ENCODE measurements at regions not wholly inside any gene's neighbourhood (a gene's known extent, or its start where the extent isn't known, plus 50 kb on each side); places are given as distances from the start of the nearest gene placed in this dataset.

GRCh38 chr13:99436686-99437416 is 64.4 kb upstream of the TM9SF2 start:
- Histone ChIP-seq H3K4me3 (no peak overlapping the region), H3K36me3 (no peaks in the 10 kb centered on the region), H3K9me3 (no peaks in the 10 kb centered on the region), H3K4me1 (peaks cover 0 to 24% (median 14%) of the 10 kb centered on the region in 4 donors), H3K27ac (no peak overlapping the region), H3K27me3 (no peaks in the 10 kb centered on the region)
- DNase-seq (ENCODE audit: low spot score in 2 of 2): peak; percentile 71 to 88
- 11 to 14% methylated on average over 27 of the region's 27 CpGs for WGBS, 2 donors
- TF ChIP-seq CTCF (IDR thresholded peaks at IDR 0.05): peak; percentile 97 to 99 (median 98)
- peak in 1 of 2 donors; percentile 46 for TF ChIP-seq EP300 (IDR thresholded peaks at IDR 0.05)
- no peak for TF ChIP-seq POLR2A (IDR thresholded peaks at IDR 0.05)

- Histone ChIP-seq H3K36me3 (no peaks in the 10 kb centered on the region), H3K9me3 (no peaks in the 10 kb centered on the region), H3K27ac (no peak overlapping the region), H3K4me3 (no peak overlapping the region), H3K27me3 (no peaks in the 10 kb centered on the region), H3K4me1 (peaks cover 0 to 7% (median 4%) of the 10 kb centered on the region in 4 donors)
- TF ChIP-seq POLR2A (IDR thresholded peaks at IDR 0.05) (no peak), EP300 (IDR thresholded peaks at IDR 0.05) (no peak), CTCF (IDR thresholded peaks at IDR 0.05) (no peak)
- DNase-seq (ENCODE audit: low spot score in 2 of 2): no peak
- WGBS, 2 donors: 75 to 78% methylated on average over 7 of the region's 7 CpGs
Measured at GRCh38 chr13:99439048-99439447, 62.2 kb upstream of the TM9SF2 start.

DNA sequence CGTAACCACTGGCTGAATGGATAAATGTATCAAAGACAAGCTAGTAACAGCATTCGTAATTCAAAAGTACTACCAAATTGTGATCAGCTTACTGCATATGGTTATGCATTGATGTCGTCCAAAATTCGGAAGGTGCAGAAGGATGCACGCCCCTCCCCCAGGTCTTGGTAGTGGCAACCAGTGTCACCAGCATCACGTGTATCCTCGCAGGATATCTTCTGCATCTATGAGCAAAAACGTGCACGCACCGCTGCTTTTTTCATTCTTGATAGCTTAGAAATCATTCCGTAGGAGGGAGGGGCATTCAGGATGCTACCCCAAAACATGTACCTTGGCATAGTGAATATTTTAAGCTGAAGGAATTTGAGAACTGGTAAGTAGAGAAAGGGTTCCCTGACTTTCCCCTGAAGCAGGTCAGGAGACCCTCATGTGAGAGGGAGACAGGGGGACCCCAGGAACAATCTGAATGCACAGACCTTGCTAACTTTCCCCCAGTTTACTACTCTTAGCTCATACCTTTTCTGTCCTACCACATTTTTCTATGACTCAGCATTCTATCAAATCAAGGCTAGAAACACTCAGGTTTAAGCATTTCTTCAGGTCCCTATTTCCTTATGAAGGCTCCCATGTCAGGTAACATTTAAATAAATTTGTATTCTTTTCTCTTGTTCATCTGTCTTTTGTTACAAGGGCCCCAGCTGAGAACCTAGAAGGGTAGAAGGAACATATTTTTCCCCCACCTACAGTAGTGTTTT is 61.2 kb upstream of the TM9SF2 start:
- no peak overlapping the region for H3K27ac ChIP-seq
- H3K27me3 ChIP-seq: no peaks in the 10 kb centered on the region
- H3K9me3 ChIP-seq: no peaks in the 10 kb centered on the region
- H3K4me1 ChIP-seq: peaks cover 0 to 7% (median 4%) of the 10 kb centered on the region in 4 donors
- H3K36me3 ChIP-seq: no peaks in the 10 kb centered on the region
- 72 to 76% methylated on average over 11 of the region's 11 CpGs for WGBS, 2 donors
- no peak for DNase-seq (ENCODE audit: low spot score in 2 of 2)
- no peak overlapping the region for H3K4me3 ChIP-seq
- TF ChIP-seq EP300 (IDR thresholded peaks at IDR 0.05) (no peak), CTCF (IDR thresholded peaks at IDR 0.05) (no peak), POLR2A (IDR thresholded peaks at IDR 0.05) (no peak)

DNA sequence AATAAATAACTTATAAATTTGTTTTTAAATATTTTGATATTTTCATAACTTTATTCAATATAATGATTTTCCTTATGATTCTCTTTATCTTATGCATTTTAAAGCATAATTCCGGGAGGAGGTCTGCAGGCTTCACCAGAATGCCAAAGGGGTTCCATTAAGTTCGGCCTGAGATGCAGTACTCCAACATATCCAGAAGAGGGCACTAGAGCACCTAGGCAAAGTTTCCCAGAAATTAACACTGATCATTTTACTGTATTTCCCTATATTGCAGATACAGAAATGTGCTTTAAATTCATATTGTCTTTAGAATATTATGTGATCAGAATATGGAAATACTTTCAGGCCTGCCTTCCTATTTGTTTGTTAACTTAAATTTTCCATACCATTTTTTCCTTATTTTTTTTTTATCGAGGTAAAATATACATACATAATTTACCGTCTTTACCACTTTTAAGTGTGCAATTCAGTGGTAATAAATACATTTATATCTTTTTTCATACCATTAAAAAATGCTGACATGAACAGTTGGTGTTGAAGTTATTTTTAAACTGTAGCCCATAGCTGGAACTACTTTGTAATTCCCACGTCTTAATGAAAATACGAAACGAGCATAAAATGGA is 58.9 kb upstream of the TM9SF2 start:
- no peaks in the 10 kb centered on the region for H3K36me3 ChIP-seq
- H3K4me1 ChIP-seq: no peaks in the 10 kb centered on the region
- TF ChIP-seq POLR2A (IDR thresholded peaks at IDR 0.05): no peak
- TF ChIP-seq CTCF (IDR thresholded peaks at IDR 0.05): peak; percentile 68 to 94 (median 89)
- no peak for TF ChIP-seq EP300 (IDR thresholded peaks at IDR 0.05)
- no peak overlapping the region for H3K4me3 ChIP-seq
- H3K9me3 ChIP-seq: no peaks in the 10 kb centered on the region
- DNase-seq (ENCODE audit: low spot score in 2 of 2): peak in 1 of 2 donors; percentile 68
- no peaks in the 10 kb centered on the region for H3K27me3 ChIP-seq
- no peak overlapping the region for H3K27ac ChIP-seq
- 67 to 72% methylated on average over 7 of the region's 7 CpGs for WGBS, 2 donors

DNA sequence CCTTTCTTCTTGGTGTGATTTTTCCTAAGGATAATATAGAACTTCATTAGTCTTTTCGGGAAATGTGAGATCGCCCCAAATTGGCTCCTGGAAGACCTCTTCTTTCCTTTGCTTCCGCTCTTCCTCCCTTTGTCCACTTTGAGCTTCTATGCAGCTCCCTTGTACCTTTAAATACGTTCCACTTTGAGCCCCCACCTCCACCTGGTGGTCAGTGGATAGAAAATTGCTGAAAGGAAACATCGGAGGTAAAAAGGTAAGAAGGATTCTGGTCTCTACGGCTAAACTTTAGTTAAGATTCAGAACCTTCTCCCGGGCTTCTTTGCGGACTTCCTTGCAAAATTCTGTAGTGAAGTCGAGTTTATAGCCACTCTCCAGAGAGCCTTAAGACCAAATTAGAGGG is 55.0 kb upstream of the TM9SF2 start:
- no peak overlapping the region for H3K27ac ChIP-seq
- TF ChIP-seq EP300 (IDR thresholded peaks at IDR 0.05): no peak
- TF ChIP-seq CTCF (IDR thresholded peaks at IDR 0.05): no peak
- no peak for TF ChIP-seq POLR2A (IDR thresholded peaks at IDR 0.05)
- no peaks in the 10 kb centered on the region for H3K4me1 ChIP-seq
- no peak overlapping the region for H3K4me3 ChIP-seq
- DNase-seq (ENCODE audit: low spot score in 2 of 2): no peak
- WGBS, 2 donors: 56 to 62% methylated on average over 9 of the region's 9 CpGs
- H3K36me3 ChIP-seq: no peaks in the 10 kb centered on the region
- peaks cover 0 to 4% of the 10 kb centered on the region in 2 donors for H3K27me3 ChIP-seq
- no peaks in the 10 kb centered on the region for H3K9me3 ChIP-seq
